MG63 (cell line): ENCODE measurements at regions not wholly inside any gene's neighbourhood (a gene's known extent, or its start where the extent isn't known, plus 50 kb on each side); places are given as distances from the start of the nearest gene placed in this dataset.
"Not testable (repeated sequence)": the region's sequence is repeated elsewhere in the genome, so short reads cannot be mapped to it uniquely, and the experiment has no call there.

Experiments
- DNase-seq: peaks from one replicate; pipeline ENCODE4 v3.0.0-alpha.2; 2020
- H3K27me3 ChIP-seq: fragments of 250-450 bp; sonication (Bioruptor Pico); 2 replicates; pipeline ENCODE4 v1.5.1; 2020; ENCODE audit warnings: mild to moderate bottlenecking, moderate library complexity
- H3K36me3 ChIP-seq: fragments of 250-450 bp; sonication (Bioruptor Pico); 2 replicates; pipeline ENCODE4 v1.5.1; 2020; ENCODE audit warnings: mild to moderate bottlenecking, moderate library complexity
- H3K4me3 ChIP-seq: fragments of 250-450 bp; sonication (Bioruptor Pico); 2 replicates; pipeline ENCODE4 v1.5.1; 2020; ENCODE audit warnings: mild to moderate bottlenecking, moderate library complexity
- H3K9me3 ChIP-seq: fragments of 250-450 bp; sonication (Bioruptor Pico); 2 replicates; pipeline ENCODE4 v1.5.1; 2020; ENCODE audit warnings: mild to moderate bottlenecking, moderate library complexity

DNA sequence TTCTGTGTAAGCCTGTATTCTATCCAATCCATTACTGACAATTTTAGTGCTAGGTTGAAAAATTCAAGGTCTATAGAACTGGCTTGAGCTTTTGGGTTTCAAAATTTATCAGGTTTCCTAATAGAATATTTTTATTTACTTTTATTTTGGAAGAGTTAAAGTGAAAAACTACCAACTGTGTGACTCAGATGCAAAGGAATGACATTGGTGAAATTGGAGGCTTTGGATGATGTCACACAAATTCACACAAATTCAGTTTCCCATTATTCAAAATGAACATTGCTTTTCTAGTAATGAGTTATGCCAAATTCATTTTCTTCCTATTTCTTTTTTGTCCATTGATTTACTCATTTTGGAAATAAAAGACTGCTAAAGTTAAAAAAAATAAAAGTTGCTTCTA lies 186.9 kb downstream of the ALX1 start:
- Histone ChIP-seq H3K36me3 (no peaks in the 10 kb centered on the region), H3K4me3 (no peak overlapping the region), H3K9me3 (no peaks in the 10 kb centered on the region), H3K27me3 (no peaks in the 10 kb centered on the region; the same call in 1 of the 2 replicates)
- DNase-seq: no peak

GRCh38 chr12:85468356-85469157 lies 188.5 kb downstream of the ALX1 start:
- Histone ChIP-seq H3K27me3 (no peaks in the 10 kb centered on the region; the same call in 1 of the 2 replicates), H3K4me3 (no peak overlapping the region), H3K36me3 (no peaks in the 10 kb centered on the region), H3K9me3 (no peaks in the 10 kb centered on the region)
- peak; percentile 9 for DNase-seq

GRCh38 chr12:85469158-85470086 lies 189.4 kb downstream of the ALX1 start:
- H3K4me3 ChIP-seq, DNase-seq, H3K9me3 ChIP-seq, H3K36me3 ChIP-seq, H3K27me3 ChIP-seq: not testable (repeated sequence)

DNA sequence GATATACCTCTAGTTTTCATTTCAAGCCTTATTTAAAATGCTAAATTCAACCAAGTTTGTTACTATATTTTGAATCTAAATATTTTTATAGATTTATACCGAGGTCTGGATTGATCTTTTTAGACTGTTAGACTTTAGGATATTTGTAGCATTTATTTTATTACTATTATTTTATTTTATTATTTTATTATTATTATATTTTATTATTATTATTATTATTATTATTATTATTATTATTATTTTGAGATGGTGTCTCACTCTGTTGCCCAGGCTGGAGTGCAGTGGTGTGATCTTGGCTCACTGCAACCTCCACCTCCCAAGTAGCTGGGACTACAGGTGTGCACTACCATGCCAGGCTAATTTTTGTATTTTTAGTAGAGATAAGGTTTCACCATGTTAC lies 195.3 kb downstream of the ALX1 start:
- H3K9me3 ChIP-seq, DNase-seq, H3K4me3 ChIP-seq, H3K27me3 ChIP-seq, H3K36me3 ChIP-seq: not testable (repeated sequence)

GRCh38 chr12:85476756-85477155 lies 196.7 kb downstream of the ALX1 start:
- Histone ChIP-seq H3K9me3 (no peaks in the 10 kb centered on the region; the same call in 1 of the 2 replicates), H3K4me3 (no peak overlapping the region), H3K36me3 (no peaks in the 10 kb centered on the region), H3K27me3 (no peaks in the 10 kb centered on the region)
- no peak for DNase-seq

DNA sequence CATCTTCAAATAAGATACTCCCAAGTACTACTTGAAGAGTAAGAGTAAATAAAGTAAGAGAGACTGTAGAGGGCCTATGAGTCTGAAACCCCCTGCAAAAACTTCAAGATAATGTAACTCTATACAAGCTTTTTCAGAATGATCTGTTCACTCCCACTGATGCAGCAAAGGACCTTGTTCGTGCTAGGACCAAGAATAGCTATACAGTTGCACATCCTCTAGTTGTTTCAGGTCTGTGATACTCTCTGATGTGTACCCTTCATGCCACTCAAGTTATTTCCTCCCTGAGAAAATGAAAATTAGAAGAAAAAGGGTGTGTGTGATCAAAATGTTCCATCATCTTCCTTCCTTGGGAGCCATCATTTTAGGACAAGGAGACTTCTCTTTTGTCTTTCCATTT lies 204.4 kb downstream of the ALX1 start:
- no peak for DNase-seq
- Histone ChIP-seq H3K27me3 (no peaks in the 10 kb centered on the region), H3K36me3 (no peaks in the 10 kb centered on the region), H3K9me3 (no peaks in the 10 kb centered on the region), H3K4me3 (no peak overlapping the region)

DNA sequence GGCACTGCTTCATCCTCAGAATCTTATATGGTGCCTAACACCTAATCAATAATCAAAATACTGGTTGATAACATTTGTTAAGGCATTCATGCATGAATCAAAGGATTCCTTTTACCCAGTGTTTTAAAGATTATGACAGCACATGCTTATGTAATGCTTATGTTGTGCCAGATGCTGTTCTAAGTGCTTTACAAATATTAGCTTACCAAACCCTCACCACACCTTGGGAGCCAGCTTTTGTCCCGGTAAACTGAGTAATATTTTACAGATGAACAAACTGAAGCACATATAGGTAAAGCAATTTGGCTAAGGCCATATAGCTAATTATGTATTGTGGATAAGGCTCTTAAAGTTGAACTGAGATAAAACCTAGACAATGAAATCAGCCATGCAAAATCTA lies 209.2 kb downstream of the ALX1 start:
- Histone ChIP-seq H3K4me3 (no peak overlapping the region), H3K36me3 (no peaks in the 10 kb centered on the region), H3K27me3 (no peaks in the 10 kb centered on the region), H3K9me3 (no peaks in the 10 kb centered on the region)
- no peak for DNase-seq

GRCh38 chr12:85504164-85504563 lies 224.1 kb downstream of the ALX1 start:
- no peak for DNase-seq
- Histone ChIP-seq H3K9me3 (no peaks in the 10 kb centered on the region), H3K4me3 (no peak overlapping the region), H3K36me3 (no peaks in the 10 kb centered on the region), H3K27me3 (no peaks in the 10 kb centered on the region)

- no peaks in the 10 kb centered on the region for H3K36me3 ChIP-seq
- no peak overlapping the region for H3K4me3 ChIP-seq
- DNase-seq: no peak
- H3K9me3 ChIP-seq: no peaks in the 10 kb centered on the region
- H3K27me3 ChIP-seq: no peaks in the 10 kb centered on the region
These were observed 224.6 kb downstream of the ALX1 start for GRCh38 chr12:85504624-85505023.

GRCh38 chr12:85507456-85507855 lies 227.4 kb downstream of the ALX1 start:
- DNase-seq: no peak
- Histone ChIP-seq H3K27me3 (no peaks in the 10 kb centered on the region), H3K9me3 (no peaks in the 10 kb centered on the region), H3K4me3 (no peak overlapping the region), H3K36me3 (no peaks in the 10 kb centered on the region)

GRCh38 chr12:85509081-85509856 lies 229.2 kb downstream of the ALX1 start:
- no peak overlapping the region for H3K4me3 ChIP-seq
- DNase-seq: no peak
- H3K27me3 ChIP-seq: no peaks in the 10 kb centered on the region
- no peaks in the 10 kb centered on the region for H3K36me3 ChIP-seq
- no peaks in the 10 kb centered on the region for H3K9me3 ChIP-seq

DNA sequence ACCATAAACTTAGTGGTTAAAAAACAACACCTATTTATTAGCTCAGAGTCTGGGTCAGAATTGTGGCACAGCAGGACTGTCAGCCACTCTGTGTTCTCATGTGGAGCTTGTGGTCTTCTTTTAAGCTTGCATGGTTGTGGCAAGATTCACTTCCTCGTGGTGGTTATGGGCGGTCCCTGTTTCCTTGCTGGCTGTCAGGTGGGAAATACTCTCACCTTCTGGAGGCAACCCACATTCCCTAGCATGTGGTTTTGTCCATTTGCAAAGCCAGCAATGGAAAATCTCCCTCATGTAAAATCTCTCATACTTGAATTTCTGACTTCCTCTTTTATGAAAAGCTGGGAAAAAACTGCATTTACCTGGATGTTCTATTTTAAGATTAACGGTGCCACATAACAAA lies 229.8 kb downstream of the ALX1 start:
- Histone ChIP-seq H3K9me3 (no peaks in the 10 kb centered on the region), H3K27me3 (no peaks in the 10 kb centered on the region), H3K4me3 (no peak overlapping the region), H3K36me3 (no peaks in the 10 kb centered on the region)
- no peak for DNase-seq

DNA sequence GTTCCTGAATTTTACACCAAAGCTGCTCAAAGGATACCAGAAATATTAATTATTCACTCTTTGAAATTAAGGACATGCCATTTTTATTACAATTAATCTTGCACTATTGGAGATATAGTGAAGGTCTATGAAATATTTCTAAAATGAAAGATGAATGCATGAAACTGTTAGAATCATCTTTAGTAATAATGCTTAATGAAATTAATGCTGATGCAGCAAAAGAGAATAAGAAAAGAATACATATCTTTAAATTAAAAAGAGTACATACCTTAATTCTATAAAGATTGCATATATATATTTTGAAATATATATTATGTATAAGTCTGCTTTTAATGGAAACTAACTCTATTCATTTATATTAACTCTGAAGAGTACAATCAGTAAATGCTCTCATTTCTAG lies 236.0 kb downstream of the ALX1 start:
- DNase-seq: no peak
- H3K4me3 ChIP-seq: no peak overlapping the region
- H3K36me3 ChIP-seq: no peaks in the 10 kb centered on the region
- H3K9me3 ChIP-seq: no peaks in the 10 kb centered on the region
- no peaks in the 10 kb centered on the region for H3K27me3 ChIP-seq

- Histone ChIP-seq H3K27me3 (no peaks in the 10 kb centered on the region), H3K9me3 (no peaks in the 10 kb centered on the region), H3K36me3 (no peaks in the 10 kb centered on the region), H3K4me3 (no peak overlapping the region)
- no peak for DNase-seq
These were observed 236.8 kb downstream of the ALX1 start for GRCh38 chr12:85516667-85517325.

- Histone ChIP-seq H3K9me3 (no peaks in the 10 kb centered on the region), H3K36me3 (no peaks in the 10 kb centered on the region), H3K27me3 (no peaks in the 10 kb centered on the region), H3K4me3 (no peak overlapping the region)
- DNase-seq: no peak
These were observed 239.1 kb downstream of the ALX1 start for GRCh38 chr12:85519163-85519562.

DNA sequence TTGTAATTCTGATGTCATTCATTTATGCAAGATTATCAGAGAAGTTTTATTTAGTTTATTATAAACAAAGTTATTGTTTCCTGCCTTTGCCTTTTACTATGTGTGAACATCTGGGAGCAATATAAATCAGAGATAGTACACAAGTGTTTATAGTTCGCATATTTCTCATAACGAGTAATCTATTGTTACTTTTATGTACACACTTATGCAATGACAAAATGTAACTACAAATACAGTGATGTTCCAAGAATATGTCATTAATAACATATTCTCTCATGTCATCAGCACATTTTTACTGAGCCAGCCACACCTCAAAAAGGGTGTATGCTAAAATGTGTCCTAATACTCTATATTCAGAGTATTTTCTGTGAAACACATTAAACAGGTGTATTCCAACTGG lies 243.2 kb downstream of the ALX1 start:
- H3K36me3 ChIP-seq: no peaks in the 10 kb centered on the region
- H3K27me3 ChIP-seq: no peaks in the 10 kb centered on the region
- H3K9me3 ChIP-seq: no peaks in the 10 kb centered on the region
- H3K4me3 ChIP-seq: no peak overlapping the region
- DNase-seq: no peak
